ENCODE measurements at regions not wholly inside any gene's neighbourhood (a gene's known extent, or its start where the extent isn't known, plus 50 kb on each side); places are given as distances from the start of the nearest gene placed in this dataset.

- H3K4me3 Mint-ChIP-seq, result no peak overlapping the region
- H3K27ac Mint-ChIP-seq, result no peak overlapping the region
- H3K4me1 Mint-ChIP-seq, result peaks cover 22% of the 10 kb centered on the region
Measured at GRCh38 chr2:59084326-59084725, 843.2 kb upstream of the FANCL start.

GRCh38 chr2:59083075-59083828 lies 842.1 kb upstream of the FANCL start:
- H3K27me3 Mint-ChIP-seq (ENCODE audit: low read depth), result no peaks in the 10 kb centered on the region
- no peak overlapping the region for H3K4me3 Mint-ChIP-seq
- DNase-seq (ENCODE audit: low spot score in 2 of 2, unreplicated experiment in 2 of 2), result no peak
- peaks cover 31% of the 10 kb centered on the region for H3K4me1 Mint-ChIP-seq
- H3K27ac Mint-ChIP-seq, result no peak overlapping the region
- no peak for TF ChIP-seq CTCF (IDR thresholded peaks at IDR 0.05; ENCODE audit: unreplicated experiment)
- H3K36me3 Mint-ChIP-seq, result no peaks in the 10 kb centered on the region
- H3K9me3 Mint-ChIP-seq, result no peaks in the 10 kb centered on the region

More at GRCh38 chr2:59084326-59084725, 843.2 kb upstream of the FANCL start:
- DNase-seq (ENCODE audit: low spot score in 2 of 2, unreplicated experiment in 2 of 2), result no peak
- no peaks in the 10 kb centered on the region for H3K36me3 Mint-ChIP-seq
- H3K9me3 Mint-ChIP-seq, result no peaks in the 10 kb centered on the region
- no peaks in the 10 kb centered on the region for H3K27me3 Mint-ChIP-seq (ENCODE audit: low read depth)
- TF ChIP-seq CTCF (IDR thresholded peaks at IDR 0.05; ENCODE audit: unreplicated experiment), result no peak

GRCh38 chr2:59082657-59083056 lies 841.5 kb upstream of the FANCL start:
- no peak for DNase-seq (ENCODE audit: low spot score in 2 of 2, unreplicated experiment in 2 of 2)
- Mint-ChIP-seq H3K27ac (no peak overlapping the region), H3K27me3 (ENCODE audit: low read depth) (no peaks in the 10 kb centered on the region), H3K36me3 (no peaks in the 10 kb centered on the region), H3K4me1 (peaks cover 37% of the 10 kb centered on the region), H3K4me3 (no peak overlapping the region), H3K9me3 (no peaks in the 10 kb centered on the region)
- TF ChIP-seq CTCF (IDR thresholded peaks at IDR 0.05; ENCODE audit: unreplicated experiment), result no peak

- TF ChIP-seq CTCF (IDR thresholded peaks at IDR 0.05; ENCODE audit: unreplicated experiment), result no peak
- no peaks in the 10 kb centered on the region for H3K9me3 Mint-ChIP-seq
- no peaks in the 10 kb centered on the region for H3K36me3 Mint-ChIP-seq
- H3K27me3 Mint-ChIP-seq (ENCODE audit: low read depth), result no peaks in the 10 kb centered on the region
- H3K4me1 Mint-ChIP-seq, result peaks cover 57% of the 10 kb centered on the region
- no peak for DNase-seq (ENCODE audit: low spot score in 2 of 2, unreplicated experiment in 2 of 2)
- H3K4me3 Mint-ChIP-seq, result no peak overlapping the region
- H3K27ac Mint-ChIP-seq, result no peak overlapping the region
Measured at GRCh38 chr2:59080451-59081181, 839.5 kb upstream of the FANCL start.

GRCh38 chr2:59077981-59078531 lies 836.9 kb upstream of the FANCL start:
- Mint-ChIP-seq H3K36me3 (no peaks in the 10 kb centered on the region), H3K27me3 (ENCODE audit: low read depth) (no peaks in the 10 kb centered on the region), H3K27ac (no peak overlapping the region), H3K9me3 (no peaks in the 10 kb centered on the region), H3K4me3 (no peak overlapping the region), H3K4me1 (peaks cover 58% of the 10 kb centered on the region)
- DNase-seq (ENCODE audit: low spot score in 2 of 2, unreplicated experiment in 2 of 2), result no peak
- no peak for TF ChIP-seq CTCF (IDR thresholded peaks at IDR 0.05; ENCODE audit: unreplicated experiment)

Data from mesothelial cell of epicardium (in vitro differentiated cells).